Gastrocnemius medialis (tissue), 4 donors: ENCODE measurements at regions not wholly inside any gene's neighbourhood (a gene's known extent, or its start where the extent isn't known, plus 50 kb on each side); places are given as distances from the start of the nearest gene placed in this dataset.

ENCODE experiments used
- ATAC-seq, 2 donors: fragments of 150-250 bp; one replicate each; pipeline ENCODE4 v1.9.1; 2016
- DNase-seq, 2 donors: peaks; one replicate each; pipeline ENCODE4 v3.0.0-alpha.2; 2019
- H3K27ac ChIP-seq, 4 donors: fragments of 200-600 bp; sonication (generic); 1 replicate in 1 of 4; 2 replicates in 3 of 4; pipeline ENCODE4 v1.5.1; 2016 to 2018; ENCODE audit warnings: mild to moderate bottlenecking in 2 of 4, moderate library complexity in 1 of 4
- H3K27me3 ChIP-seq, 3 donors: fragments of 200-600 bp; sonication (generic) in 2 of 3; 1 replicate in 1 of 3; 2 replicates in 2 of 3; pipeline versions ENCODE4 v1.5.1 to v1.6.0; 2016 to 2019; ENCODE audit warnings: mild to moderate bottlenecking in 1 of 3, moderate library complexity in 1 of 3
- H3K36me3 ChIP-seq, 2 donors: fragments of 200-600 bp; sonication (generic) in 1 of 2; one replicate each; pipeline ENCODE4 v1.5.1; 2017 to 2018
- H3K4me1 ChIP-seq, 2 donors: fragments of 200-600 bp; sonication (generic) in 1 of 2; one replicate each; pipeline ENCODE4 v1.5.1; 2016 to 2017; ENCODE audit warnings: mild to moderate bottlenecking in 2 of 2
- H3K4me3 ChIP-seq, 4 donors: fragments of 200-600 bp; sonication (generic) in 3 of 4; 1 replicate in 1 of 4; 2 replicates in 3 of 4; pipeline ENCODE4 v1.5.1; 2016 to 2019; ENCODE audit warnings: mild to moderate bottlenecking in 2 of 4
- H3K9me3 ChIP-seq, 3 donors: fragments of 200-600 bp; sonication (generic) in 2 of 3; 1 replicate in 1 of 3; 2 replicates in 2 of 3; pipeline ENCODE4 v1.5.1; 2016 to 2019
- POLR2A ChIP-seq, 2 donors: fragments of 450-650 bp; IDR thresholded peaks; one replicate each; pipeline ENCODE4 v1.6.1; 2017; ENCODE audit warnings: antibody characterized with exemption in 2 of 2, mild to moderate bottlenecking in 2 of 2, moderate library complexity in 2 of 2
- in situ Hi-C, 4 donors: fragments of 200-750 bp; cut with MboI; loops; one replicate each; pipeline versions ENCODE4 v1.15.0 to v1.8.0; 2017; ENCODE audit warnings: low sequenced_read_pairs in 4 of 4
- intact Hi-C: fragments of 100-400 bp; cut with DNase I; formaldehyde crosslinking; loops from one replicate; pipeline ENCODE4 v1.15.1; 2023; ENCODE audit warnings: low total_unique reads
- TF ChIP-seq, protein P1 (sequence below), 5 experiments: fragments of 450-650 bp in 3 of 5; fragments of 200-600 bp in 2 of 5; sonication (generic) in 2 of 5; IDR thresholded peaks in 4 of 5; conservative IDR thresholded peaks in 1 of 5; 1 replicate in 4 of 5; 2 replicates in 1 of 5; pipeline ENCODE4 v1.5.1; 2016 to 2019; ENCODE audit warnings: antibody characterized with exemption in 5 of 5, mild to moderate bottlenecking in 3 of 5, moderate library complexity in 3 of 5

DNA sequence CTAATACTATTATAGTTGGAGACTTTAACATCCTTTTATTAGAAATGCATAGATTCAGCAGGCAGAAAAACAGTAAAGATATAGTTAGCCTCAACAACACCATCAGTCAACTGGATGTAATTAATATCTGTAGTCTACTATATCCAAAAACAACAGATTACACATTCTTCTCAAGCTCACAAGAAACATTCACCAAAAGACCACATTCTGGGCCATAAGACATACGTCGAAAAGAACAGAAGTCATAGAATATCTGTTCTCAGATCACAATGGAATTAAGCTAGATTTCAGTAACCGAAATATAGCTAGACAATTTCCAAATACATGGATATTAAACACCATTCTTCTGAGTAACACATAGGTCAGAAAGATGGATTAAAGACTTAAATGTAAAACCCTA lies 336.6 kb upstream of the RPS23 start:
- intact Hi-C loops: no loop called here
- TF ChIP-seq, protein P1, sequence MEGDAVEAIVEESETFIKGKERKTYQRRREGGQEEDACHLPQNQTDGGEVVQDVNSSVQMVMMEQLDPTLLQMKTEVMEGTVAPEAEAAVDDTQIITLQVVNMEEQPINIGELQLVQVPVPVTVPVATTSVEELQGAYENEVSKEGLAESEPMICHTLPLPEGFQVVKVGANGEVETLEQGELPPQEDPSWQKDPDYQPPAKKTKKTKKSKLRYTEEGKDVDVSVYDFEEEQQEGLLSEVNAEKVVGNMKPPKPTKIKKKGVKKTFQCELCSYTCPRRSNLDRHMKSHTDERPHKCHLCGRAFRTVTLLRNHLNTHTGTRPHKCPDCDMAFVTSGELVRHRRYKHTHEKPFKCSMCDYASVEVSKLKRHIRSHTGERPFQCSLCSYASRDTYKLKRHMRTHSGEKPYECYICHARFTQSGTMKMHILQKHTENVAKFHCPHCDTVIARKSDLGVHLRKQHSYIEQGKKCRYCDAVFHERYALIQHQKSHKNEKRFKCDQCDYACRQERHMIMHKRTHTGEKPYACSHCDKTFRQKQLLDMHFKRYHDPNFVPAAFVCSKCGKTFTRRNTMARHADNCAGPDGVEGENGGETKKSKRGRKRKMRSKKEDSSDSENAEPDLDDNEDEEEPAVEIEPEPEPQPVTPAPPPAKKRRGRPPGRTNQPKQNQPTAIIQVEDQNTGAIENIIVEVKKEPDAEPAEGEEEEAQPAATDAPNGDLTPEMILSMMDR (IDR thresholded peaks at IDR 0.05 in 4 of 5, conservative IDR thresholded peaks at IDR 0.05 in 1 of 5): no peak

DNA sequence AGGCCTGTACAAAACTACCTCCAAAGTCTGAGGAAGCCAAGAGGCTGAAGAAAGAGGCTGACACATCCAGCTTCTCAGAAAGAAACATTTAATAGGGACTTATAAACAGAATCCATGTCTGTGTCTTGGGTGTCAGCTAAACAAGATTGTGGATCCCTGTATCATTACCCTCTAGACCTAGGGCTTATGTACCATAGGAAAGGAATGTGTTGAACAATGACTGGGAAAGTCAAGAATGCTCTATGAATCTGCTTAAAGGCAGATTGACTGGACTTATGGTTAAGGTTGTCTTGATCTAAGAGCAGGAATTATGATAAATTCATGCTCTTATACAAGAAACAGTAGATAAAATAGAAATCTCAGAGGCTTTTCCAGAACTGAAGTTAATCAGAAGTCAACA lies 335.7 kb upstream of the RPS23 start:
- no peaks in the 10 kb centered on the region for H3K9me3 ChIP-seq
- H3K4me1 ChIP-seq: no peaks in the 10 kb centered on the region
- H3K4me3 ChIP-seq: no peak overlapping the region
- no peaks in the 10 kb centered on the region for H3K36me3 ChIP-seq
- H3K27me3 ChIP-seq: no peaks in the 10 kb centered on the region
- intact Hi-C loops (no loop called here), in situ Hi-C loops (no loop called here)
- no peak for DNase-seq
- no peak for ATAC-seq
- no peak for TF ChIP-seq POLR2A (IDR thresholded peaks at IDR 0.05)
- TF ChIP-seq, protein P1 (IDR thresholded peaks at IDR 0.05 in 4 of 5, conservative IDR thresholded peaks at IDR 0.05 in 1 of 5): no peak
- H3K27ac ChIP-seq: no peak overlapping the region

More for the DNA sequence above, 336.6 kb upstream of the RPS23 start:
- ATAC-seq: no peak
- H3K27ac ChIP-seq: no peak overlapping the region
- in situ Hi-C loops: no loop called here
- H3K27me3 ChIP-seq: no peaks in the 10 kb centered on the region
- H3K36me3 ChIP-seq: no peaks in the 10 kb centered on the region
- no peaks in the 10 kb centered on the region for H3K9me3 ChIP-seq
- H3K4me3 ChIP-seq: no peak overlapping the region
- H3K4me1 ChIP-seq: no peaks in the 10 kb centered on the region
- no peak for DNase-seq

DNA sequence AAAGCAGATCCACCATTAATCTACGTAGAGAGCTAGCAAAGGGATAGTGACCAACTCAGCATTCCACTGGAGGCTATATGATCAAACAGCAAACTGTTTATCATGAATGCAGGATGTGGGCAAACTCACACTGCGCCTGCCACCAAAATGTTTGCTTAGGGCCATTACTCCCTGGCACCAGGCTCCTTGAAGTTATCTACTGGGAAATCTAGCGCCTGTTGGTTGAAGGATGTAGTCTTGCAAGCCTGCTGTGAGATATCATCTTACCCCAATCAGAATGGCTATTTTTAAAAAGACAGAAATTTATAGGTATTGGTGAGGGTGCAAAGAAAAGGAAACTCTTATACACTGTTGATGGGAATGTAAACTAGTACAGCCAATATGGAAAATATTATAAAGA lies 332.5 kb upstream of the RPS23 start:
- TF ChIP-seq POLR2A (IDR thresholded peaks at IDR 0.05): no peak
- TF ChIP-seq, protein P1 (IDR thresholded peaks at IDR 0.05 in 4 of 5, conservative IDR thresholded peaks at IDR 0.05 in 1 of 5): no peak
- DNase-seq (no peak), ATAC-seq (no peak)
- Histone ChIP-seq H3K9me3 (no peaks in the 10 kb centered on the region), H3K36me3 (no peaks in the 10 kb centered on the region), H3K4me3 (no peak overlapping the region), H3K27ac (no peak overlapping the region), H3K4me1 (no peaks in the 10 kb centered on the region), H3K27me3 (no peaks in the 10 kb centered on the region)
- in situ Hi-C loops: no loop called here
- intact Hi-C loops: no loop called here

DNA sequence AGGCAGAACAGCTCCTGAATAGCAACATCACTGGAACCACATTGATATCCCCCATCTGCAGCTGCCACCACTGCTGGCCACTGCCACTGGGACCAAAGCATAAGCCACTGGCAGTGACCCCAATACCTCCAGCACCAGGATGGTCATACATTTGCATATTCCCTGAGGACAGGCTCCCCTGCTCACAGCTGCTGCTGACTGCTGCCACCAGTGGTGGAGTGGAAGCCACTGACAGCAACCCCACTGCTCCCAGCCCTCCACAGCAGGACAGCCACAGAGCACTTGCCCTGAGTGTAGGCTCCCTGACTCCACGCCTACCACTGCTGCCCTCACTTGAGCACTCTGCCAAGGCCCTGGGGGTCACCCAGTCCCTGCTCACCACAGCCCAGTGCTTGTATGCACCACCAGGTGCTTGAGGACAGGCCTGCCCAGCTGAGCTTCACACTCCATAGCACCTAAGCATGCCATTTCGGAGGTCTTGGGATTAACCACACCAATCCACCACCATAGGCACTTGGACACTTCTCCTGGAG lies 327.4 kb upstream of the RPS23 start:
- in situ Hi-C loops (no loop called here), intact Hi-C loops (no loop called here)
- no peaks in the 10 kb centered on the region for H3K27me3 ChIP-seq

More for the DNA sequence above, 327.4 kb upstream of the RPS23 start:
- H3K4me3 ChIP-seq: no peak overlapping the region
- ATAC-seq (no peak), DNase-seq (no peak)
- TF ChIP-seq, protein P1 (IDR thresholded peaks at IDR 0.05 in 4 of 5, conservative IDR thresholded peaks at IDR 0.05 in 1 of 5): no peak
- TF ChIP-seq POLR2A (IDR thresholded peaks at IDR 0.05): no peak
- no peaks in the 10 kb centered on the region for H3K9me3 ChIP-seq
- no peaks in the 10 kb centered on the region for H3K36me3 ChIP-seq
- no peaks in the 10 kb centered on the region for H3K4me1 ChIP-seq
- no peak overlapping the region for H3K27ac ChIP-seq
